Esophagus muscularis mucosa (tissue), 4 donors: ENCODE measurements at regions not wholly inside any gene's neighbourhood (a gene's known extent, or its start where the extent isn't known, plus 50 kb on each side); places are given as distances from the start of the nearest gene placed in this dataset.
A peak's percentile ranks its signal among the peaks of the same experiment; 100 is the strongest.

ENCODE experiments used
- DNase-seq: peaks from one replicate; pipeline ENCODE4 v3.0.0-alpha.2; 2017; ENCODE audit errors: extremely low spot score
- H3K27ac ChIP-seq, 4 donors: fragments of 200-600 bp; sonication (generic); replicated peaks in 1 of 4; 1 replicate in 3 of 4; 2 replicates in 1 of 4; pipeline ENCODE4 v1.5.1; 2016 to 2019; ENCODE audit warnings: mild to moderate bottlenecking in 1 of 4
- H3K27me3 ChIP-seq, 4 donors: fragments of 200-600 bp; sonication (generic); one replicate each; pipeline versions ENCODE4 v1.5.1 to v1.6.0; 2016 to 2019
- H3K36me3 ChIP-seq, 4 donors: fragments of 200-600 bp; sonication (generic); one replicate each; pipeline ENCODE4 v1.5.1; 2016 to 2019
- H3K4me1 ChIP-seq, 4 donors: fragments of 200-600 bp; sonication (generic); one replicate each; pipeline ENCODE4 v1.5.1; 2016 to 2019
- H3K4me3 ChIP-seq, 4 donors: fragments of 200-600 bp; sonication (generic); 1 replicate in 2 of 4; 2 replicates in 2 of 4; pipeline ENCODE4 v1.5.1; 2016 to 2019; ENCODE audit warnings: mild to moderate bottlenecking in 4 of 4, moderate library complexity in 1 of 4
- H3K9me3 ChIP-seq, 4 donors: fragments of 200-600 bp; sonication (generic); 1 replicate in 3 of 4; 2 replicates in 1 of 4; pipeline ENCODE4 v1.5.1; 2016 to 2019
- EP300 ChIP-seq: sonication (generic); formaldehyde crosslinking; IDR thresholded peaks from one replicate; pipeline ENCODE4 v1.6.1; 2017; ENCODE audit warnings: antibody characterized with exemption
- POLR2A ChIP-seq: fragments of 450-650 bp; IDR thresholded peaks from one replicate; pipeline ENCODE4 v1.6.1; 2017; ENCODE audit warnings: antibody characterized with exemption, moderate library complexity, mild to moderate bottlenecking, low read depth
- POLR2AphosphoS5 ChIP-seq, 2 donors: sonication (generic); formaldehyde crosslinking; IDR thresholded peaks; one replicate each; pipeline ENCODE4 v1.6.1; 2017; ENCODE audit warnings: antibody characterized with exemption in 2 of 2
- WGBS: methylation state at CpG from one replicate; pipeline ENCODE4 v1.1.5; 2018; 5-methylcytosine and 5-hydroxymethylcytosine counted together
- intact Hi-C: fragments of 100-400 bp; cut with DNase I; formaldehyde crosslinking; loops from one replicate; pipeline ENCODE4 v1.15.1; 2023
- TF ChIP-seq, protein P1 (sequence below), 3 experiments: fragments of 200-600 bp in 2 of 3; fragments of 450-650 bp in 1 of 3; sonication (generic) in 2 of 3; IDR thresholded peaks; one replicate each; pipeline ENCODE4 v1.5.1; 2017 to 2019; ENCODE audit warnings: antibody characterized with exemption in 3 of 3, mild to moderate bottlenecking in 2 of 3, moderate library complexity in 1 of 3

DNA sequence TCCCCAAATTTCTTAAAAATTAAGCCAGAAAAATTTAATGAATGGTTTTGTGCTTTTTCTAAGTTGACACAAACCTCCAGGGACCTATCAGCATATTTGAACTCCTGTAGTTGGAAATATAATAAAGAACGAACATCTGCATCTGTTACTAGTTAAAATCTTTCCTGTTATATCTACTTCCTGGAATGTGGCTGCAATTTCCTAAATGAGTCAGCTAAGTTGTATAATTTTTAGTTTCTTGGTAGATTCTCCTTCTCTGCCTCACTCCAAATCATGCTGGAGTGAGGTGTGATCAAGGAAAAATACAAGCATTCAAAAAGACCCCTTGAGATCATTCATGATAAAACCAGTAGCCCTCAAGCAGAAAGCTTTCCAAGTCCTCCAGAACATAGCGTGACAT is 106.2 kb upstream of the MCTP2 start:
- Histone ChIP-seq H3K4me3 (no peak overlapping the region), H3K36me3 (no peaks in the 10 kb centered on the region), H3K27ac (no peak overlapping the region), H3K9me3 (no peaks in the 10 kb centered on the region), H3K4me1 (peaks cover 0 to 5% (median 2%) of the 10 kb centered on the region in 4 donors), H3K27me3 (no peaks in the 10 kb centered on the region)
- TF ChIP-seq EP300 (no peak), POLR2AphosphoS5 (IDR thresholded peaks at IDR 0.05) (no peak), POLR2A (no peak)
- TF ChIP-seq, protein P1, sequence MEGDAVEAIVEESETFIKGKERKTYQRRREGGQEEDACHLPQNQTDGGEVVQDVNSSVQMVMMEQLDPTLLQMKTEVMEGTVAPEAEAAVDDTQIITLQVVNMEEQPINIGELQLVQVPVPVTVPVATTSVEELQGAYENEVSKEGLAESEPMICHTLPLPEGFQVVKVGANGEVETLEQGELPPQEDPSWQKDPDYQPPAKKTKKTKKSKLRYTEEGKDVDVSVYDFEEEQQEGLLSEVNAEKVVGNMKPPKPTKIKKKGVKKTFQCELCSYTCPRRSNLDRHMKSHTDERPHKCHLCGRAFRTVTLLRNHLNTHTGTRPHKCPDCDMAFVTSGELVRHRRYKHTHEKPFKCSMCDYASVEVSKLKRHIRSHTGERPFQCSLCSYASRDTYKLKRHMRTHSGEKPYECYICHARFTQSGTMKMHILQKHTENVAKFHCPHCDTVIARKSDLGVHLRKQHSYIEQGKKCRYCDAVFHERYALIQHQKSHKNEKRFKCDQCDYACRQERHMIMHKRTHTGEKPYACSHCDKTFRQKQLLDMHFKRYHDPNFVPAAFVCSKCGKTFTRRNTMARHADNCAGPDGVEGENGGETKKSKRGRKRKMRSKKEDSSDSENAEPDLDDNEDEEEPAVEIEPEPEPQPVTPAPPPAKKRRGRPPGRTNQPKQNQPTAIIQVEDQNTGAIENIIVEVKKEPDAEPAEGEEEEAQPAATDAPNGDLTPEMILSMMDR (IDR thresholded peaks at IDR 0.05), result no peak
- 66% methylated on average over 2 of the region's 2 CpGs for WGBS
- intact Hi-C loops, result no loop called here
- no peak for DNase-seq

DNA sequence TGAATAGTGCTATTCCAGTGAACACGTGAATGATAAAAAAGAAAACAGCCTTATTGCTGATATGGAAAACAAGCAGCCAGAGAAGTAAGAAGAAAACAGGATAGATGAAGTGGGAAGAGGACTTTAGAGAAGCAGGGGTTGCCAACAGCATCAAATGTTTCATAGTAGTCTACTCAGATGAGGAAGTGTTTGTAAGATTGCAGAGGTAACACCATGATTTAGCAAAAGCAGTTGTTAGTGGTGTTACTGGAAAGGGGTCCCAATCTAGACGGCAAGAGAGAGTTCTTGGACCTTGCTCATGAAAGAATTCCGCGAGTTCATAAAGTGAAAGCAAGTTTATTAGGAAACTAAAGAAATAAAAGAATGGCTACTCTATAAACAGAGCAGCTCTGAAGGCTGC is 108.8 kb upstream of the MCTP2 start:
- intact Hi-C loops, result loop anchor here (5.0 kb wide), 1 partner anchor 1330 kb away; no protein-coding TSS in a partner anchor
- no peak overlapping the region for H3K4me3 ChIP-seq
- no peaks in the 10 kb centered on the region for H3K36me3 ChIP-seq
- no peaks in the 10 kb centered on the region for H3K9me3 ChIP-seq
- no peaks in the 10 kb centered on the region for H3K27me3 ChIP-seq
- no peak overlapping the region for H3K27ac ChIP-seq
- TF ChIP-seq, protein P1 (IDR thresholded peaks at IDR 0.05), result no peak
- TF ChIP-seq POLR2AphosphoS5 (IDR thresholded peaks at IDR 0.05) (no peak), POLR2A (no peak), EP300 (no peak)
- 83% methylated on average over 4 of the region's 4 CpGs for WGBS
- peaks cover 7 to 22% (median 17%) of the 10 kb centered on the region in 4 donors for H3K4me1 ChIP-seq
- DNase-seq, result no peak

DNA sequence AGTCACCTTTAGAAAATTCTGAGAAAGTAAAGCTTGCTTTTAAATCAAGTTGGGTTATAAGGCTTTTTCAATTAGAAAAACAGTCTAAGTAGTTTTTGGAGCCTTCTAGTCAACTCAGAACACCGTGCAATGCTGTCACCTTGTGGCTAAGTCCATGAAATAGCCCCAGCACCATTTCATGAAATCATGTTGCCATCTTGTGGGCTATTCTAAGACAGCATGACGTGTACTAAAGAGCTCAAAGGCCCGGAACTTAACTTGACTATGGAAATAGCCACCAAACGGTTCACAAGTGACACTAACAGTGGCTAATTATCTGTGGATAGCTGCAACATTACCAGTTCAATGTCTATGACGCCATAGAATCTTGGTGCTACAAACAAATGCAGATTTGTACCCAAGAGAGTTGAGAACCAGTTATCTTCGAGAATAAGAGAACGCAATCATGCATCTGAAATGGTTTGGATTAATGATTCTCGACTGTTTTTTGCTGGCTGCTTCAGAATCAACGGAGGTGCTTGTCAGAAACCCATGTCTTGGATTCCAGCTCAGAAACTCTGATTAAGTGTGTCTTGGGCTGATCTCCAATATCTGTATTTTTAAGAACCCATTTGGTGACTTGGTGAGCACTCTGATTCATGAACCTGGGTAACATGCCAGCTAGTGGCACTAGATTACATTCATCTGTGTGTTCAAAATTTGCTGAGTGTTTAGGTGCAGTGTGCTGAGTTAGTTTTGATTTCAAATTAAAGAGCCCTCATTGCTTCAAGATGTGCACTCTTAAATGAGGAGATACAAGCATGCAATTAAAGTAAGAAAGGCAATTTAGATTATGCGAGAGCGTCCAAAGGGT is 111.2 kb upstream of the MCTP2 start:
- H3K4me3 ChIP-seq, result no peak overlapping the region
- peaks cover 7 to 22% (median 17%) of the 10 kb centered on the region in 4 donors for H3K4me1 ChIP-seq
- no peak for DNase-seq
- no peaks in the 10 kb centered on the region for H3K27me3 ChIP-seq
- TF ChIP-seq, protein P1 (IDR thresholded peaks at IDR 0.05), result peak; percentile 95 to 99 (median 96)
- TF ChIP-seq EP300 (no peak), POLR2AphosphoS5 (IDR thresholded peaks at IDR 0.05) (peak in 1 of 2 donors; percentile 38)
- intact Hi-C loops, result loop anchor here (1.0 to 5.0 kb wide), 4 partner anchors 121 to 1328 kb away; partner anchors contain the start of gene RGMA
- no peaks in the 10 kb centered on the region for H3K9me3 ChIP-seq
- H3K27ac ChIP-seq, result peak overlapping the region; percentile 61 to 82 (median 78)
- no peaks in the 10 kb centered on the region for H3K36me3 ChIP-seq
- WGBS, result 44% methylated on average over 11 of the region's 11 CpGs

DNA sequence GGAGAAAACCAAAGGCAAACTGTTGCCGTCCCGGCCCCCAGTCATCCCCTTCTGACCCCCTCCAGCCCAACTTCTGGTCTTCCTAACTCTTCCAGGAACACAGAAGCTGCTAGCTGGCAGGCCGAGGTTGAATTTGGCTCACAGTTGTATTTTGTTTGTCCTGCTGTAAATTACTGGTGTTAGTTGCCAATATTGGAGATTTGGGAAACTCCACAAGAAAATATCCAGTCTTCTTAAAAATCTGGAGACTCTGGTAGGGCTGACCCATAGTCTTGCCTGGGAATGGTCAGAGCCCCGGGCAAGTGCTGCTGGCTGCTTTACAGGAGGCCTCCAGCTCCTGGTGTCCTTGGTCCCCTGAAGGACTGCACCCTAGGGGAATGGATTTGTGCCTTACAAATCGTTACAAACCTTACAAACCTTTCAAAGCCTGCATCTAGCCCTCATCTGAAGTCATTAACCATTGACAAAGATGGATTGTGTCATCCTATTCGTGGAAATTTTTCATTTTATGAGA is 112.0 kb upstream of the MCTP2 start:
- Histone ChIP-seq H3K36me3 (no peaks in the 10 kb centered on the region), H3K4me3 (no peak overlapping the region), H3K27ac (peak overlapping the region; percentile 61 to 82 (median 78)), H3K9me3 (no peaks in the 10 kb centered on the region), H3K27me3 (no peaks in the 10 kb centered on the region), H3K4me1 (peaks cover 7 to 22% (median 17%) of the 10 kb centered on the region in 4 donors)
- TF ChIP-seq, protein P1 (IDR thresholded peaks at IDR 0.05), result no peak
- no peak for TF ChIP-seq POLR2A
- TF ChIP-seq POLR2AphosphoS5 (IDR thresholded peaks at IDR 0.05), result no peak
- no peak for TF ChIP-seq EP300
- DNase-seq, result no peak
- intact Hi-C loops, result no loop called here
- WGBS, result 31% methylated on average over 6 of the region's 6 CpGs
